Effector CD4-positive, alpha-beta T cell (primary cell): ENCODE measurements at regions not wholly inside any gene's neighbourhood (a gene's known extent, or its start where the extent isn't known, plus 50 kb on each side); places are given as distances from the start of the nearest gene placed in this dataset.
"Not testable (repeated sequence)": the region's sequence is repeated elsewhere in the genome, so short reads cannot be mapped to it uniquely, and the experiment has no call there.

ENCODE experiments used
- DNase-seq: peaks from one replicate; pipeline ENCODE4 v3.0.0-alpha.2; 2020

GRCh38 chr16:13471036-13471435 lies 448.9 kb upstream of the ERCC4 start:
- no peak for DNase-seq

DNA sequence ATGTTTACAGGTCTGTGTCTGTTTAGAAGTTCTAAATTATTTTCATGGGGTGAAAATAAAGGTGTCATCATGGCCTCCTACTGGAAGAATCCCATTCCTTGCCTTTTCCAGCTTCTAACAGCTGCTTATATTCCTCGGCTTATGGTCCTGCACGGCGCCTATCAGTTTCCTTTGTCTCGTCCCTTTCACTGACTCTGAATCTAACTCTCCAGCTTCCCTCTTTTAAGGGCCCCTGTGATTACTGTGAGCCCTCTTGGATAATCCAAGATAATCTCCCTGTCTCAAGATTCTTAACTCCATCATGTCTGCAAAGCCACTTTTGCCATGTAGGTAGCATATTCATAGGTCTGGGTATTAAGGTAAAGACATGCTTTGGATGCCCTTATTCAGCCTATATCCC lies 441.0 kb upstream of the ERCC4 start:
- no peak for DNase-seq

DNA sequence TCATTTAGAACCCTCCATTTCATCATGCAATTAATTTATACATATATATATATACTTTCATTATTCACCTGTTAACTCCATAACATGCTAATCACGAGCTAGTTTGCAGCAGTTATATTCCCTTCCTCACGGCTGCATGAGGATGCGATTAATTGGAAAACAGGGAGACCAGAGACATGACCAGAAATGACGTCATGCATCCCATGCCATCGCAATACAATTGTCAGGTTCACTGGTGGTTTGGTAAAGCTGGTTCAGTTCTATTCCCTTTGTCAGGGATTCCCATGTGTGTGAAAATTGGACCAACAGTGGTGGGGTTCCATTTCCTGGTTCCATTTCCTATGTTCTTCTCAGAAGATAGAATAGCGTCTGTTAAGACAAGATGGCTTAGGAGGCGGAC lies 440.4 kb upstream of the ERCC4 start:
- DNase-seq, result no peak

DNA sequence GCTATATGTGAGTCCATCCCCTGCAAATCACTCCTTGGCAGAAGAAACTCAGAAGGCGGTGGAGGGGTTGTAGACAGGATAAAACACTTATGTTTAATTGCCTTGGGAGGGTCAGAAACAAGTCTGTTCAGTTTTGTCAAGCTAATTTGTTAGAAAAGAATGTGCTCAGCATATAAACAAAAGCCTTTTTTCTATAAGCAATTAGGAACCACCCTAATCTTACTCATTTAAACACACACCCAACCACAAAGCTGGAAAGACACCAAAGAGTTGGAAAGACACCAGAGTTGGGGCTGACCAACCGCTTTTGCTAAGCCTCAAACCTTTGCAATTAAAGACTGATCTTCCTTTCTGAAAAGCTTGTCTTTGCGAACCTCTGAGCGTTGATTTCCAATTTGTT lies 439.2 kb upstream of the ERCC4 start:
- DNase-seq, result no peak

DNA sequence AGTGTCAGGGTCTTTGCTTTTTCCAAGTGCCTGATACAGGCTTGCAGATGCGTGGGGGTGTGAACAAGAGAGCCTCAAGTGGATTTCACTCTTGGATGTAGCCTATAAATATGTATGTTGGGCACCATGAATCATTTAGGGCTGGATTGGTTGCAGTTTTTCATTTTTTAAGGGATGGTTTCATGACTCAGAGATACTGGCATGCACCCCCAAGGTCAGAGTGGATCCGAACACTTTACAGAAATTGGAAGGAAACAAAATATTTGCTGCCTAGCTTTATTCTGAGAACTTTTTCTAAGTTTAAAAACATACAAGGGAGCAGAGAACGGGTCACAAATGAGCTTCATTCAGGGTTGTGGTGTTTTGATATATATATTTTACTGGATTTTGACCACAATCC lies 436.8 kb upstream of the ERCC4 start:
- DNase-seq, result no peak

- DNase-seq, result not testable (repeated sequence)
Observed at GRCh38 chr16:13489416-13489815, 430.5 kb upstream of the ERCC4 start.

DNA sequence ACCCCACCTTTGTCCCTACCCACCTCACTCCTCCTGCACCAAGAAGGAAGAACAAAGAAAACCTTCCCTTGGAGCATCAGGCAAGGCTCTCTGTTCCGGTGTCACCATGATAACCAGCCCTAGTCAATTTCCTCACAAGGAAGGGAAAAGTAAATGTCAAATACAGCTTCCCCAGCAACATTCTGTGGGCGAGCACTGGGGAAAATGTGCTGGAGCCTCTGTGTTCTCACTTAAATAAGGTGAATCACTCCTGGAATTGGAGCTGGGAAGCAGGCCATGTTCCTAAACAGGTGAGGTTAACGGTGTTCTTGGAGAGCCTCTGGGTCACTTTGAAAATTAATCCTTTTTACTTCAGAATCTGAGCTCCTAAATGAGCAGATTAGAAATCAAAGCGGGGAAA lies 427.9 kb upstream of the ERCC4 start:
- no peak for DNase-seq

DNA sequence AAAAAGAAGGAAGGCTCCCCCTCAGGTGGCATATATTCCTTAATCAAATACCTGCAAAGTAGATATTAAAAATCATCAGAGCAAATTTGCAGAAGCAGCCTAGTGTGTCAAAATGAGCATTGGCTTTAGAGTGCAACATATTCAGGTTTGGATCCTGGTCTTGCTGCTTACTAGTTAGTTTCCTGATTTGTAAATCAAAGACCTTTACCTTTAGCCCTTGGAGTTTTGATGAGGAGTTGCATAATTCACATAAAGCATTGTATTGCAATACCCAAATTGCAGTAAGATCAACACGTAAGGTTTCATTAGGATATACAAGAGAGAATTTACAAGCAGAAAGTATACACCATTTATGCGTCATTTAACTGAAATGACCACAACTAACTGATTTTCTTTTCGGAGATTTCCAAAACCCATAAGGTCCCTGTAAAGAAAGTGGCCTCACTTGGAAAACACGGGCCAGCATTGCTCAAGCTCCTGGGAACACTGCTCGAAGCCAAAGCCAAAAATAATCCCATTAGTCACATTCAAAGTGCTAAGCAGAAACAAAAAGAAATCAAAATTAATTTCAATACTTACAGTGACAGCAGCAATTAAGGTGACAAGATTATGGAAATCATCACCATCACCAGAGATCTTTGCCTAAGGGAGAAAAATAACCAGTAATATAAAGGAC lies 415.9 kb upstream of the ERCC4 start:
- no peak for DNase-seq

- DNase-seq, result no peak
Observed at GRCh38 chr16:13507530-13507929, 412.4 kb upstream of the ERCC4 start.

GRCh38 chr16:13510425-13511151 lies 409.4 kb upstream of the ERCC4 start:
- DNase-seq, result no peak

DNA sequence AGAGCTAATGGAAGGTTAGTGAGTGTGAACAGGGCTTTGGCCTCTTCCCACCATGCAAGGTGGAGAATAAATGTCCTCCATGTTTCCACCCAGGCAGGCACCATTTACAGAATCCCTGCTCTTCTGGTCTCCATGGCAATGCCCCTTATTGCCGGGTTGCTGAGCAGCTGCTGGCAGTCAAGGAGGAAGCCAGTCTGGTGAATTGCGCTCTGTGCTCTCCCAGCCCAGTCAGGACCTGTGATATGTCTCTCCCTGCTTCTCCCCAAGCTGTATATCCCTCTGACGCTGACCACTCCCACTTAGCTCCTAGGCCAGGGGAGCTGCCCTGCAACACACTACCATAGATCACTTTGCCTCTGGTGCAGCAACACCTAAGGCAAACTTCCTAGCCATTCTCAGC lies 402.1 kb upstream of the ERCC4 start:
- DNase-seq, result no peak

GRCh38 chr16:13519871-13520270 lies 400.1 kb upstream of the ERCC4 start:
- DNase-seq, result no peak

- no peak for DNase-seq
Observed at GRCh38 chr16:13521356-13521755, 398.6 kb upstream of the ERCC4 start.

- DNase-seq, result no peak
Observed at GRCh38 chr16:13527332-13527731, 392.6 kb upstream of the ERCC4 start.

GRCh38 chr16:13528691-13529090 lies 391.3 kb upstream of the ERCC4 start:
- DNase-seq, result no peak

DNA sequence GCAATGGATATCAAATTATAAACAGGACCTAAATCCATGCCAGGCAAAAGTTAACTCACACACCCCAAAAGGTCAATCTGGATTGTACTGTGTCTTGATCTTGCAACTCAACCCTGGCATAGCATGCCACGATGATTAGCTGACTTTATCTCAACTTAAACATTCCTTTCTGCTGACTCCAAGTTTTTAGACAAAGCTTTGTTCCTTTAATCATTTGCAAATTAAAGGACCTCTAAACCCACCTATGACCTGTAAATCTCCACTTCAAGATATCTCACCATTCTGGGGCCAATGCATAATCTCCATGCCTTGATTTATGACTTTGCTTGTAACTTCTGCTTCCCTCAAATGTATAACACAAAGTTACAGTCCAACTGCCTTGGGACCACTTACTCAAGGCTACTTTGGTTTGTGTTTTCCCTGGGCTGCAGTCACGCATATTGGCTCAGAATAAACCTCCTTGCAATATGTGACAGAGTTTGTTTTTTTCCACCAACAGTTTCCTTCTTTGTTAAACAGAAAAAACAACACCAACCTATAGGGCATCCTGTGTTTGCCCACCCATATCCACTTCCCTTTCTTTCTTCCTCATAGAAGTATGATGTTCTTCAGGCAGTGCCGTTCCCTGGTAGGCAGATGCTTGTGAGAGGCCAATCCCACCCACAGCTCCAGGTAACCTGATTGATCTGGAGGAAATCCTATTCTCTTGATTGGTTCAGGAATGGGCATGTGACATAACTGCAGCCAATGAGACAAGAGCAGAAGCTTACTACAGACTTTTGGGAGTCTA lies 390.6 kb upstream of the ERCC4 start:
- no peak for DNase-seq

DNA sequence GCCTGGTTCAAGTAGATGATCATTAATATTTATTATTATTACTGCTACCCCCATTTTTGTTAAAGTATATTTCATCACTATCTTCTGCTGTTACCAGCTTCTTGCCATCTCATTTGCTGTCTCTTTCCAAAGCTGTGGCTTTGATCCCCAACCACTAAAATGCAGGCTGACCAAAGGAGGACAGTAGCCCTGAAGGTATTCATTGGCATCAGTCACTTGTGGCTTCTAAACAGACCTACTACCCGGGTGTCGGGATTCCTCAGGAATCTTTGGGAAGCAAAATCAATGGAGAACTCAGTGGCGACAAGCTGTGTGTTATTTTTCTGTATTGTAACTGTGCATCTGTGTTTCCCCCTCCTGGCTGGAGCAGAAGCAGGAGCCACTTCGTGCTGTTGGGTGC lies 379.2 kb upstream of the ERCC4 start:
- DNase-seq, result no peak

DNA sequence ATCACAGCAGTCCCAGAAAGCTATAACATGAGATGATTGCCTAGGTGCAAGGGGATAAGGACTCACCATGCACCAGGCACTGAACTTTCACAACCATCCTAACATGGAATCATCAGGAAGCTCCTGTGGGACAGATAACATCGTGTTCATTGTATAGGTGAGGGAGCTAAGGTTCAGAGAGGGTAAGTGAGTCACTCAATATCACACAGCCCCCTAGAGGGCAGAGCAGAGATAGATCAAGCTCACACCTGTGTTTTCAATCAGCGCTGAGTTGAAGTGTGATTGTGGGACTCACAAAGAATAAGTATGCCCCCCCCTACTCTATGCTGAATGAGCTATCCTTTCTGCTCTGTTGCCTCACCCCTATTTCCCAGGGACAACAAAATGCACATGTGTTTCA lies 377.7 kb upstream of the ERCC4 start:
- no peak for DNase-seq

GRCh38 chr16:13543850-13544249 lies 376.1 kb upstream of the ERCC4 start:
- no peak for DNase-seq

GRCh38 chr16:13545271-13545670 lies 374.7 kb upstream of the ERCC4 start:
- no peak for DNase-seq

DNA sequence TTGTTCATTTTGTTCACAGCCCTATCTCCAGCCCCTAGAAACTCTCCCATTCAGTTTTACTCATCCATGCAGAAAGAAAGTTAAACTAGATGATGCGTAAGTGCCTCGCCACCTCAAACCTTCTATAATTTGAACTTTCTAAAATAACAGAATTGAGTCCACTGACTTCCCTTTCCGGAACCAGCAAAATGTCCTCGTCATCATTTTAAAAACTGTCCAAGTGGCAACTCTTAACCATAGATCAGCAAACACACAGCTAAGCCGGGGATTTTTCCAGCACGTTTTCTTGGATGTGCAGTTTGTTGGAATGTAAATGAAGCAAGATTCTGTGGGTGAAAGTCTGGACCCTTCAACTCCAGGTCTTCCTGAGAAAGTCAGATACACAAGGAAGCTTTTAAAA lies 369.7 kb upstream of the ERCC4 start:
- DNase-seq, result no peak

DNA sequence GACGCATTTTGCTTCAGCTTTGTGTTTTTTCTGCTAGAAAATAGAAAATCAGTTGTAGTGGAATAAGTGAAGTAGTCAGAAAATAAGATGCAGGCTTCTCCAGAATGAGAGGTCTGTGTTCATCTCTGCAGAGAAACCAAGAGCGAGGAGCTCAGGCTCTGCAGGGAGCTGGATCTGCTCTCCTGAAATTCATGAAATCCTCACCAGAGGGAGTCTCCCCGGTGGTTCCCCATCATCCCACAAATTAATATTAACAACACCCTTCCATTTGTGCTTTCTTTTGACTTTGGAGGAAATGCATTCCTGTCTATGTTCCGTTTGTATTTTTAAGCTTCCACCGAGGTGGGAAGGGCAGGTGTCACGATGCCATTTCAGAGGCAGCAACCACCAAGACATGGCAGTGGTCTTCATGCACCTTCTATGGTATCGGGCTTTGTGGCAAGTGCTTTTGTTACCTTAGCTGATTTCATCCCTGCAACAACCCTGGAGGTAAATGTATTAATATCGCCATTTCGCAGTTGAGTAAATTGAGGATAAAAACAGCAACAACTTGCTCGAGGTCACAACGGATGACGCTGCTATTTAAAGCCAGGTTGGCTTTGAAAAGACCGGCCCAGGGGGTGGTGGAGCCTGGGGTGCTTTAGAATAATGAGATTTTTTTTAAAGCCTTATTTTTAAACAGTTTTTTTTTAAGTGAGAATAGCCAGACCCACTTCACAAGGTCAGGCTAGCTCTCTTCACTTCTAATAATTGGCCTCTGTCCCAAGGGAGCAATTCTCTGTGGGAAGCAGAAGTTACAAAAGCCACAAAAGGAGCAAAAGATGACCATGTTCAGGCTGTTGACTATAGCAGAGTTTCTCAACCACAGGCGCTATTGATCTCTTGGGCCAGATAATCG lies 367.6 kb upstream of the ERCC4 start:
- DNase-seq, result no peak

DNA sequence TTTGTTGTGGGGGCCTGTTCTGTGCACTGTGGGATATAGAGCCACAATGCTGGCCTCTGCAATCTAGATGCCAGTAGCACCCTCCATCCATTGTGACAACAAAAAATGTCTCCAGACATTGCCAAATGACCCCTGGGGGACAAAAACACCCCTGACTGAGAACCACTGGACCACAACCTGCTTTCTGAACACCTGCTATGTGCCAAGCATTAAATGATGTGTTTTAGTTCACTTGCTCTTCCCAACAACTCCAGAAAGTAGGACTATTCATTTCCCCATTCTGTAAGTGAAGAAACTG lies 367.0 kb upstream of the ERCC4 start:
- no peak for DNase-seq
